SJSA1 (cell line): ENCODE measurements at regions not wholly inside any gene's neighbourhood (a gene's known extent, or its start where the extent isn't known, plus 50 kb on each side); places are given as distances from the start of the nearest gene placed in this dataset.

Experiments
- DNase-seq, 2 experiments: peaks; one replicate each; pipeline ENCODE4 v3.0.0-alpha.2; 2015 to 2020; ENCODE audit warnings: low spot score in 2 of 2, low read depth in 1 of 2
- H3K27ac ChIP-seq: fragments of 250-450 bp; sonication (Bioruptor Pico); 2 replicates; pipeline ENCODE4 v1.5.1; 2020; ENCODE audit warnings: mild to moderate bottlenecking, moderate library complexity
- H3K27me3 ChIP-seq: fragments of 250-450 bp; sonication (Bioruptor Pico); replicated peaks from 2 replicates; pipeline ENCODE4 v1.5.1; 2020; ENCODE audit warnings: mild to moderate bottlenecking, moderate library complexity
- H3K36me3 ChIP-seq: fragments of 250-450 bp; sonication (Bioruptor Pico); 2 replicates; pipeline ENCODE4 v1.5.1; 2020; ENCODE audit warnings: mild to moderate bottlenecking
- H3K4me1 ChIP-seq: fragments of 250-450 bp; sonication (Bioruptor Pico); replicated peaks from 2 replicates; pipeline ENCODE4 v1.6.1; 2021; ENCODE audit warnings: mild to moderate bottlenecking
- H3K4me3 ChIP-seq: fragments of 250-450 bp; sonication (Bioruptor Pico); 2 replicates; pipeline ENCODE4 v1.5.1; 2020; ENCODE audit warnings: mild to moderate bottlenecking
- H3K9me3 ChIP-seq: fragments of 250-450 bp; sonication (Bioruptor Pico); replicated peaks from 2 replicates; pipeline ENCODE4 v1.5.1; 2020; ENCODE audit warnings: mild to moderate bottlenecking

DNA sequence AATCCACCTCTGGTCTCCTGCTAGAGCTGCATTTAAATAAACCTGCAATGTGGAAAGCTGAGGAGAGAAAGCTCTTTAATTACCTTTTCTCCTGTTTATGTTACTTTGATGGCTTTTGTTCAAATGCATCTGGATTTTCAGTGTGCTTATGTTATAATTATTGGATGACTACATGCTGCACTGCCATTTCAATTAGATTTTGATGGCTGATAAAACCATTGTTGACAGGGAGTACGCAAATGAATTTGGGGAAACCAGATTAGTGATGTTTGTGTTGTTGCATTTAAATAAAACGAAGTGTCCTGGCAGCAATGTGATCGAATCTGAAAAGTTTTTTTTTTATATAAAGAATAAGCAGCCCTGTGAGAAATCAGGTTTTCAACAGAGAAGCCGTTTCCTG is 799.8 kb downstream of the DIAPH3 start:
- no peak overlapping the region for H3K27ac ChIP-seq
- no peaks in the 10 kb centered on the region for H3K9me3 ChIP-seq
- H3K27me3 ChIP-seq, result no peaks in the 10 kb centered on the region
- no peaks in the 10 kb centered on the region for H3K4me1 ChIP-seq
- no peaks in the 10 kb centered on the region for H3K36me3 ChIP-seq
- DNase-seq, result no peak
- H3K4me3 ChIP-seq, result no peak overlapping the region

DNA sequence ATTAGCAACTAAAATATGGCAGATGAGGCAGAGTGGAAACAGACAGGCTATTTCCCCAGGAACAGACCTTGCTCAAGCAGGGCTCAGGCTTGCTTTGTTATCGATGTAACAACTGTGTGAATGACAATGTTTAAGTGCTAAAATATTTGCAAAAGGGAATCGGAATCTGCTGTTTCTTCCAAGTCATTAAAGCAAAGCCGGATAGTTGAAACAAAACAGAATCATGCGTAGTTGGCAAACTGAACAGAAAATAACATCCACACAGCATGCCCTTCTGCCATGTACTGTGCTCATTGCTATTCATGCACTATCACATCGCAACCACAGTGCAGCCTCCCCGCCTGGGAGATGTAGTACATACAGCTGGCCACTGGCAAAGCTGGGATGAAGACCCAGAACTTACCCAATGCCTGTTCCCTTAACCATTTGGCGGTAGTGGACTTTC is 799.1 kb downstream of the DIAPH3 start:
- no peak overlapping the region for H3K27ac ChIP-seq
- no peak for DNase-seq

DNA sequence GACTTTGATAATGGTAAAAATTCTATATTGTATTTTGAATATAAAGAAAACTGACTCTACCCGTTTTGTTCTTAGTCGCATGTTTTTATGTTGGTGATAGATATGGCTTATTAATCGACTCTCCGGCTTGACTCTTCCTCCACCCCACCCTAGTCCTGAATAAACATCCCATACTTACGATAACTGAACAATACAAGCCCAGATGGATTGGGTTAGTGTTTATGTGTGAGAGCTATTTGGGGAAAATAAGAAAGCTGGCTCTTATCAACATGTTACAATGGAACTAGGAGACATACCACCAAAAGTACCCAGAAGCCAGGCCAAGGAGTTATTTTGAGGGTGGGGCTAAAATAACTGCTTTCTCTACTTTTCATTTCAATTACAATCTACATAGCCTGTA is 796.3 kb downstream of the DIAPH3 start:
- no peaks in the 10 kb centered on the region for H3K4me1 ChIP-seq

More for the DNA sequence above, 799.1 kb downstream of the DIAPH3 start:
- Histone ChIP-seq H3K27me3 (no peaks in the 10 kb centered on the region), H3K36me3 (no peaks in the 10 kb centered on the region), H3K9me3 (no peaks in the 10 kb centered on the region), H3K4me3 (no peak overlapping the region), H3K4me1 (no peaks in the 10 kb centered on the region)

DNA sequence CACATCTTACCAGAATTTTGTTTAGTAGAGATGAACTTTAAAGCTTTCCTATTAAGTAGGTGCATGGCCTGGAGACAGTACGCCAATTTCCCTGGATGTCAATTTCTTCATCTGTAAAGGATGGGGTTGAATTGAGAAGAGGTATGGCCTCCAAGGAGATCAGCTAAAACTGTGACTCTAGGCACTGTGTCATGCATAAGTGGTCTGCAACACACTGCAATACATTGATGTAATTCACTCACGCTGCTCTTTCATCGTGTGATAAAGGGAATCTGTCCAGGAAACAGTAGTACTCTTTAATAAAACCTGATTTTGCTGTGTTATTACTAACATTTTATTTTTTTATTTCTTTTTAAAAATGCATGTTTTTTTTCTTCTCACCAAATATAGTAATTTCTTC is 795.8 kb downstream of the DIAPH3 start:
- H3K27ac ChIP-seq, result no peak overlapping the region
- no peaks in the 10 kb centered on the region for H3K4me1 ChIP-seq
- H3K27me3 ChIP-seq, result no peaks in the 10 kb centered on the region
- no peak overlapping the region for H3K4me3 ChIP-seq
- H3K36me3 ChIP-seq, result no peaks in the 10 kb centered on the region
- H3K9me3 ChIP-seq, result no peaks in the 10 kb centered on the region
- DNase-seq, result no peak

More for the DNA sequence above, 796.3 kb downstream of the DIAPH3 start:
- Histone ChIP-seq H3K4me3 (no peak overlapping the region), H3K36me3 (no peaks in the 10 kb centered on the region), H3K27me3 (no peaks in the 10 kb centered on the region), H3K27ac (no peak overlapping the region), H3K9me3 (no peaks in the 10 kb centered on the region)
- no peak for DNase-seq

DNA sequence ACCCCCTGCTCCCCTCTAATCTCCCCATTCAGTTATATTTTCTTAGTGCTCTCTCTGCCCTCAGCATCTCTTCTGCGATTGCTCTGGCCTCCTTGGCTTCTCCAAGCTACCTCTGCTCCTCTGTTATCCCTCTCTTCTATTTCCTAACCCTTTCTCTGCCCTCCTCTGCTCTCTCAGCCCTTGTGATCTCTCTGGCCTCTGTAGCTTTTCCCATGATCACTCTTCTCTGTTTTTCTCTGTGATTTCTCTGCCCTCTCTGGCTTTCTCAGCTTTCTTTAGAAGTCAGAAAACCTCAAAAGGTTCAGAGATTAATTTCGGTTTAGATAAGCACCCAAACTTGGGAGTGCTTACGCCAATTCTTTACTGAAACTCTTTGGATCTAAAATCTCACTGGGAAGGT is 795.0 kb downstream of the DIAPH3 start:
- H3K9me3 ChIP-seq, result no peaks in the 10 kb centered on the region
- no peak overlapping the region for H3K27ac ChIP-seq
- no peak for DNase-seq
- H3K4me3 ChIP-seq, result no peak overlapping the region
- no peaks in the 10 kb centered on the region for H3K36me3 ChIP-seq
- no peaks in the 10 kb centered on the region for H3K27me3 ChIP-seq
- no peaks in the 10 kb centered on the region for H3K4me1 ChIP-seq

DNA sequence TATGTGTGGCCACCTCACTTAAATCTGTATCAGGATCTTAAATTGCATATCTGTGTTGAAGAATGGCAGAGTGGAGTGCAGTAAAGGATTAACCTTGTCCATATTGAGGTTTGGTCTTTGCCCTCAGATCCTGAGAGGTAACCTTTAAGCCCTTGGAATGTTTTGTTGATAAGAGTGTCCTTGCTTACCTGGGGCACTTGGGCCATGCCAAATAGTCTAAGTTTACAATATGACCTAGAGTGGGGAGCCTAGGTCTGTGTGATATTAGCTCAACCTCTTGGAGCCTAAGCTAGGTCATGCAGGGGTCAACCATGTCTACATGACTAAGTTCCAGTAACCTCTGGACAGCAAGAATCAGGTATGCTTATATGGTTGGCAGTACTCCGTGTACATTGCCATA is 792.5 kb downstream of the DIAPH3 start:
- DNase-seq, result no peak
- no peak overlapping the region for H3K27ac ChIP-seq
- no peaks in the 10 kb centered on the region for H3K36me3 ChIP-seq
- H3K27me3 ChIP-seq, result no peaks in the 10 kb centered on the region
- H3K4me3 ChIP-seq, result no peak overlapping the region
- no peaks in the 10 kb centered on the region for H3K9me3 ChIP-seq
- H3K4me1 ChIP-seq, result no peaks in the 10 kb centered on the region

DNA sequence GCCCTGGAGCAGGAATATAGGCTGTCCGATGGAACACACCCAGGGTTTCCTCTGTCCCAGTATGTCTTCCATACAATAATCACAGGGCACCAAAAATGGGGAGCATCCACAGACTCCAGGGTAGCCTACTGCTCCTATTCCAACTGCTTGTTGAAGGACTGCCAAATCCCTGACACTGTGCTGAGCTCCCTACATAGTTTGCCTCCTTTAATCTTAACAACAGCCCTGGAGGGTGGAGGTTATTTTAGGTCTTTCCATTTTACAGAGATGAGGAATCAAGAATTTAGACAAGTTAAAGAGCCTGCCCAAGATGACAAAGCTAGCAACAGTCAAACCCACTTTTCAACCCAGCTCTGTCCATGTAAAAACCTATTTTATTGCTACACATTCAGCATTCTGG is 790.4 kb downstream of the DIAPH3 start:
- no peak for DNase-seq
- Histone ChIP-seq H3K36me3 (no peaks in the 10 kb centered on the region), H3K4me3 (no peak overlapping the region), H3K27ac (no peak overlapping the region), H3K4me1 (no peaks in the 10 kb centered on the region), H3K9me3 (no peaks in the 10 kb centered on the region), H3K27me3 (no peaks in the 10 kb centered on the region)

DNA sequence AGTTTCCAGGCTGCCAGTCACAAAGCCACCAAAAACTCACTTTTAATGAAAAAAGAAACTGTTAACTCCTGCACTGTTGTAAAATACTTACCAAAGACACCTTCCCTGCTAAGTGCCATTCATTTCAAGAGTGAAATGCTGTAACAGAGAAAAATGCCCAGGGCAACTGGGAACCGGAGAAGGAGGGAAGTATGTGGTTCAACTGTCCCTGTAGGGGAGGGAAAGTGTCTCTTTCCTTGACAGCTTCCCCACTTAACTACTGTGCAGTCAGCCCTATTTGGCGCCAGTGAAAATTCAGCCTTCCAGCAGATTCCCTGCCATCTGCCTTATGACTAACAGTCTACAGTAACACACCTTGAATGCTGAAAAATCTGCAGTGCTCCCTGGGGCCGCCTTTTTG is 789.0 kb downstream of the DIAPH3 start:
- DNase-seq, result no peak
- no peaks in the 10 kb centered on the region for H3K9me3 ChIP-seq
- H3K36me3 ChIP-seq, result no peaks in the 10 kb centered on the region
- no peak overlapping the region for H3K27ac ChIP-seq
- no peak overlapping the region for H3K4me3 ChIP-seq
- H3K4me1 ChIP-seq, result no peaks in the 10 kb centered on the region
- no peaks in the 10 kb centered on the region for H3K27me3 ChIP-seq

DNA sequence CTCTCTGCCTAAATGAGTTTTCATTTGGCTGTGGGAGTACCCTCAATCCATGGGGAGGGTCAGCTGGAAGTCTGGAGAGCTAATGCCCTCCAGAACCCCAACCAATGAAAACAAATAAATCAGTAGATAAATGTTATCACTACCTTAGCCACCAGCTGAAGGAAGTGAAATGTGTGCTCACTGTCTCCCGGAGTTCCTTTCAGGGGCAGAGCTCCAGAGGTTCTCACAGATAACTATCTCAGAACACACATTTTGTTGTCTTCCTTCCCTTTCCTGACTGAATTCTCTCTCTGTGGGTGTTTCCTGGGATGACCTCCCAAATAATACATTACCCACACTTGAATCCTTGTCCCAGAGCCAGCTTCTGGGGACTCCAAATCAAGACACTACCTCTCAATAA is 779.6 kb downstream of the DIAPH3 start:
- no peaks in the 10 kb centered on the region for H3K27me3 ChIP-seq
- H3K4me1 ChIP-seq, result no peaks in the 10 kb centered on the region
- H3K36me3 ChIP-seq, result no peaks in the 10 kb centered on the region
- no peaks in the 10 kb centered on the region for H3K9me3 ChIP-seq
- no peak overlapping the region for H3K27ac ChIP-seq
- H3K4me3 ChIP-seq, result no peak overlapping the region
- no peak for DNase-seq

DNA sequence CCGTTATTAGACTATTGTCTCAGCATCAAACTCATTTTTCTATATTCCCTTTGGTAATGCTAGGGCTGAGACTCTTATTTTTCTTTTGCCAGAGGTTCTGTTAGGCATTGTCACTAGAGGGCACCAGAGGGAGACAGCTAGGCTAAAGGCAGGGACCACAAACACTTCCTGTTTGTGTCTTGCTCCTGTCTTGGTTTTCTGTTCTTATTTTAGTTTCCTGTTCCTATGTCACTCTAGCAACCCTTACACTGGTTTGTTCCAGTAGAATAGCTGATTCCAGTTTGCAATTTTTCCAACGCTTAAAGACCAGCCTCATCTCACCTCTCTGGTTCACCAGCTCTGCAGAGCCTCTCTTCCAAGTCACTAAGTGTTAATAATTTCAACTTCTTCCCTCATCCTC is 772.0 kb downstream of the DIAPH3 start:
- Histone ChIP-seq H3K27ac (no peak overlapping the region), H3K27me3 (no peaks in the 10 kb centered on the region), H3K4me3 (no peak overlapping the region), H3K36me3 (no peaks in the 10 kb centered on the region), H3K4me1 (no peaks in the 10 kb centered on the region), H3K9me3 (no peaks in the 10 kb centered on the region)
- DNase-seq, result peak; percentile 40 to 55

DNA sequence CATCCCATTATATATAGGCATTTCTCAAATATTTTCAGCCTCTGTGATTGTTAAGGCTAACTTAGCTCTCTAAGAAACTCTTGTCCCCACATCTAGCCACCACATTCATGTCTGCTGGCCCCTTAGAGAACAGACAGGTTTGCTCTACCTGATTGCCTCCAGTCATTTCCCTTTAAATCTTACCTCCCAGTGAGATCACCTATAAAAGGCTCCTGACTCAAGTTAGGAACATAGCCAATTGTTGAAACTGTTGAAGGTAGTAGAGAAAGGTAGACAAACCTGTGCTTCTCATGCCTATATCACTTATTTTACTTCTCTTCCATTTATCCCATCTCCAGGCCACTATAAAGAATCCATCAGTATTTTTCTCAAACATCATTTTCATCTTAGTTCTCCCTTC is 771.4 kb downstream of the DIAPH3 start:
- no peaks in the 10 kb centered on the region for H3K27me3 ChIP-seq
- H3K9me3 ChIP-seq, result no peaks in the 10 kb centered on the region
- no peak overlapping the region for H3K4me3 ChIP-seq
- no peak overlapping the region for H3K27ac ChIP-seq
- no peaks in the 10 kb centered on the region for H3K4me1 ChIP-seq
- no peaks in the 10 kb centered on the region for H3K36me3 ChIP-seq
- DNase-seq, result no peak

DNA sequence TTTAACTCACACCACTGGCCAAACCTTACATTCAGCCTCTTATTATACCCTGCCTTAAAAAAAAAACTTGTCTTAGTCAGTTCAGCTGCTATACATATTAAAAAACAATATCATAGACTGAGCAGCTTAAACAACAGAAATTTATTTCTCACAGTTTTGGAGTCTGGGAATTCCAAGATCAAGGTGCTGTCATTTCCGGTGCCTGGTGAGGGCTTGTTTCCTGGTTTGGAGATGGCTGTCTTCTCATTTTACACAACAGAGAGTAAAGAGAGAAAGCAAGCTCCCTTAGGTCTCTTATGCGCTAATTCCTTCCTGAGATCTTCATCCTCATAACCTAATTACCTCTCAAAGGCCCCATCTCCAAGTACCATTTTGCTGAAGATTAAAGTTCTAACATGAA is 769.2 kb downstream of the DIAPH3 start:
- Histone ChIP-seq H3K36me3 (no peaks in the 10 kb centered on the region), H3K27ac (no peak overlapping the region), H3K9me3 (no peaks in the 10 kb centered on the region), H3K4me3 (no peak overlapping the region), H3K27me3 (no peaks in the 10 kb centered on the region), H3K4me1 (no peaks in the 10 kb centered on the region)
- no peak for DNase-seq

DNA sequence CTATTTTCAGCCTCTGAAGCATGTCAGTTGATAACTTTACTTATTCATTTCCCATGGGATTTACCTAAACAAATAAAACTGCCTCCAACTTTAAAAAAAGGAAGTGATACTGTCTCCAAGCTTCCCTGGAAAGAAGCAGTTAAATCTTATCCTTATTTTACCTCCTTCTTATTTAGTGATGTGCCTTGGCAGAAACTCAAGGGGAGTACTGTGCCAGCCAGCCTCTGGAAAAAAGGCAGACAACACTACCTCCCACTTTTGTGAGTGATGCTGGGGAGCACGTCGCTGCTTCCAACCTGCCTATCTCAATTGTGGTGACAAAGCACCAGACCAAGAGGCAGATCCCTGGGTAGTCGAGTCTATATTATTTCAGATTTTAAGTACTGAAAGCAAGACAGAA is 765.6 kb downstream of the DIAPH3 start:
- no peaks in the 10 kb centered on the region for H3K9me3 ChIP-seq
- no peaks in the 10 kb centered on the region for H3K4me1 ChIP-seq
- no peak overlapping the region for H3K27ac ChIP-seq
- DNase-seq, result no peak
- no peaks in the 10 kb centered on the region for H3K27me3 ChIP-seq
- no peak overlapping the region for H3K4me3 ChIP-seq
- no peaks in the 10 kb centered on the region for H3K36me3 ChIP-seq

DNA sequence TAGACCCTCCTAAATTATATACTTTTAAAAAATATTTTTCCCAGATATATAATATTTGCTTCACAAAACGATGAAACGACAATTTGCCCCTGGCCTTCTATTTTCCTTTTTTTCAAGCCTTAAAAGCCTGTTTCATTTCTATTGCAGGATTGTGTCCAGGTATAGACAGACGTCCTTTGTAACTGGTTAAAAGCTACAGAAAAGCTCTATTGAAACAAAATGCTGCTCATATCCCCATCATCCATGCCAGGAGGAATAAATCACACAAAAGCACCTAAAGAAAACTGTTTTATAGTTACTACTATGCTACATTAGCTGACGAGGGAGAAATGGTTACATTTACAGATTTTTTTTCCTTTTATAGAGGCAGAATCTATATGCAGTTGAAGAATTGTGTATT is 765.1 kb downstream of the DIAPH3 start:
- H3K27ac ChIP-seq, result no peak overlapping the region
- H3K4me3 ChIP-seq, result no peak overlapping the region
- no peaks in the 10 kb centered on the region for H3K4me1 ChIP-seq
- DNase-seq, result no peak
- H3K9me3 ChIP-seq, result no peaks in the 10 kb centered on the region
- H3K36me3 ChIP-seq, result no peaks in the 10 kb centered on the region
- no peaks in the 10 kb centered on the region for H3K27me3 ChIP-seq

DNA sequence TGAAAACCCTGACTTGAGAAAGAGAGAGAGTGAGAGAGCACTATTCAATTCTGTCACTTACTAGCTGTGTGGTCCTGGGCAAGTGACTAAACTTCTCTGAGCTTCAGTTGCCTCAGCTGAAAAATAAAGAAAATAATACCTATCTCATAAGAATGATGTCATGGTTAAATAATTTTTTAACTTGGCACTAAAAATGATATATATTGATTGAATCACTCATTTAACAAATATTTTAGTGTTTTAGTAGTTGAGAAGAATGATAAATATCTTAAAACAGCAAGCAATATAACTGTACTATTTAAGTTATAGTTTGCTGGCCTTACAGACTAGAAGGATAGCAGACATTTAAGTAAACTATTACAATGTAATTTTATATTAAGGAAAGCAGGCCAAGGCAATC is 764.2 kb downstream of the DIAPH3 start:
- H3K36me3 ChIP-seq, result no peaks in the 10 kb centered on the region
- H3K27me3 ChIP-seq, result no peaks in the 10 kb centered on the region
- no peak overlapping the region for H3K27ac ChIP-seq
- no peak overlapping the region for H3K4me3 ChIP-seq
- no peaks in the 10 kb centered on the region for H3K4me1 ChIP-seq
- H3K9me3 ChIP-seq, result no peaks in the 10 kb centered on the region
- no peak for DNase-seq
